ENCODE measurements at regions not wholly inside any gene's neighbourhood (a gene's known extent, or its start where the extent isn't known, plus 50 kb on each side); places are given as distances from the start of the nearest gene placed in this dataset.
A peak's percentile ranks its signal among the peaks of the same experiment; 100 is the strongest.
"Not testable (repeated sequence)": the region's sequence is repeated elsewhere in the genome, so short reads cannot be mapped to it uniquely, and the experiment has no call there.

DNA sequence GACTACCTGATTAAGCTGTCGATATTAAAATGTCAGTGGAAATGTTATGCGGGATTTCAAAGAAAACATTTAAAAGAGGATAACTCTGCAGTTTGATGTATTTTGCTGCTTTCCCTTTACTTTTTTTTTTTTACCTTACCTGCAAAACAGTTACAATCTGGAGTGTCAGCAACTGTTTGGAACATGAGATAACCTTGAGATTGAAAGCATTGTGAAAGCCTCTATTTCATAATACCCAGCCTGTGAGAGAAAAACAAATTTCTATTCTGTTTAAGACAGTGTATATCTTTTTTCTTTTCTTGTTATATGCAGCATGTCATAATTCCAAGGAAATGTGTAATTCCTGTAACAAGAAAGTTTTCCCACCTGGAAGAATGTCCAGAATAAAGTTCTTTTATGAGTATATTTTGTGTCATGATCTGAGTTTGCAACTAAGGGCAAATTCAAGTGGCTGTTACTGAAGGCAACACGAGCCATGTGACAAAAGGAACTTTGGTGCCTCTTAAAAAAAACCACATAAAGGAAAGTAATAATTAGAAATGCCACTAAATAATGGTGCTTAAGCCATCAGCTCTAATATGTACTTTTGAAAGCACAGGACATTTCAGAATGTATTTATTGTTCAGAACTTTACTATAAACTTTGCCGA lies 297.0 kb upstream of the DSEL start:
- no peak for DNase-seq

DNA sequence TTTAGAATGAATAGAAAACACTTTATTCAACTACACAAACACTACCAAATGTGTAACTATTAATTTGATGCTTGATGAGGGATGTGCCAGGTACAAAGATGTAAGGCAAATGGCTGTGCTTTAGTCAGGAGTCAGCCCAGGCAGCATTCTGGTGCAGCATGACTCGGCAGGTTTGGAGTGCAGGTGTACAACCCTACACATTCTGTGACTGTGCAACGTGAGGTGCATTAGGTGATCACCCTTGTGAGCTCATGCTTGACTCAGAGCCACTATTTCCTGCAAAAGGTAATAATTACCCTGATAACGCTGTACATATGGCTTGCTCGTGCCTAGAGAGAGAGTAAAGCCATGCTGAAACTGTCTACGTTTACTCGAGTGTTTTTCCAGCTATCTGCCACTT lies 288.7 kb upstream of the DSEL start:
- no peak for DNase-seq

DNA sequence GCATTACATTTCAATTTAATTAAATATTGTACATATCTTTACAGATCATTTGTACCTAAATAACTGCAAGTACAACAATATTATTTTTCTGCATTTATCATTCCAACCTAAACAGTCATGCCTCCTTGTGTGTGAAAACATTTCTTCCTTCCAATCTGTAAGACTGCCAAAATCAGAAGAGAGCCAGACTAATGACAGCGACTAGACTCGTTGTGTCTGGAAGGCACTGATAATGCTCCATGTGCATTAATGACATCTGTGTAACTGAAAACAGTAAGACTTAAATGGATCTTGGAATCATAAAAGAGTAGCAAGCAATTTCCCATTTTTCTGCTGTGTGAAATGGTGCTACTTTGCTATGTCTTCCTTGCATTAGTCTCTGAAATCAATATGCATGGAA lies 278.0 kb upstream of the DSEL start:
- DNase-seq, result no peak

DNA sequence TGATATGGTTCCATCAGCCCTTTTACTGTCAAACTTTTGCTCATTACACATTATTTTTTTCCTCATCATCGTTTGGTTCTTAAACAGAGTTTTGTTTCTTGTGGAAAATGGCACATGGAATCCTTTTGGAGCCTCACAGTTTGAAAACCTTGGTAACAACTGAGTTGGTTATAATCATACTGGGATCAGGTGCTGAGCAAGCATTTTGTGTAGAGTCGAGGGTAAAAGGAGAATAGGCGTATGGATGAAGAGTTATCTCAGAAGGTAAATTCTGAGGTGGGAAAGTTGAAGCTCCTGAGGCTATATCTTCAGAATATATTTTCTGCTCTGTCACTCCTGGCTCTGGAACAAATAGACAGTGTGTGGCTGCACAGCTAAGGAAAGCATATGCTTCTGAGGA lies 274.0 kb upstream of the DSEL start:
- DNase-seq, result no peak

DNA sequence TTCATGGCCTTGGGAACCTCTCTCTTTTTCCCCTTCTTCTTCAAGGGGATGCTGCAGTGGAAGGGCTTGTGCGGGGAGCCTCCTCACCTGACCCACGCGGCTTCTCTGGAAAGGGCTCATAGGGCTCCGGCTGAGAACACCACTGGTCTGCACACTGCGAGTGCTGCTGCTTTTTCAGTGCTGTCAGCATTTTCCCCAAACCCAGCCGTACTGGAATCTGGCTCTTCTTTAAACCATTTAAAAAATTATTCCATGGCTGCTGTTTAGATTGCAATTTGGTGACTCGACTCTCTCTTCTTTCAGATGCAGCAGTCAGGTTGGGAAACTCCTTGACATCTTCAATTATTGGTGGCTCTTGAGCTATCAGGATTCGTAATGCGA lies 272.6 kb upstream of the DSEL start:
- DNase-seq, result no peak

DNA sequence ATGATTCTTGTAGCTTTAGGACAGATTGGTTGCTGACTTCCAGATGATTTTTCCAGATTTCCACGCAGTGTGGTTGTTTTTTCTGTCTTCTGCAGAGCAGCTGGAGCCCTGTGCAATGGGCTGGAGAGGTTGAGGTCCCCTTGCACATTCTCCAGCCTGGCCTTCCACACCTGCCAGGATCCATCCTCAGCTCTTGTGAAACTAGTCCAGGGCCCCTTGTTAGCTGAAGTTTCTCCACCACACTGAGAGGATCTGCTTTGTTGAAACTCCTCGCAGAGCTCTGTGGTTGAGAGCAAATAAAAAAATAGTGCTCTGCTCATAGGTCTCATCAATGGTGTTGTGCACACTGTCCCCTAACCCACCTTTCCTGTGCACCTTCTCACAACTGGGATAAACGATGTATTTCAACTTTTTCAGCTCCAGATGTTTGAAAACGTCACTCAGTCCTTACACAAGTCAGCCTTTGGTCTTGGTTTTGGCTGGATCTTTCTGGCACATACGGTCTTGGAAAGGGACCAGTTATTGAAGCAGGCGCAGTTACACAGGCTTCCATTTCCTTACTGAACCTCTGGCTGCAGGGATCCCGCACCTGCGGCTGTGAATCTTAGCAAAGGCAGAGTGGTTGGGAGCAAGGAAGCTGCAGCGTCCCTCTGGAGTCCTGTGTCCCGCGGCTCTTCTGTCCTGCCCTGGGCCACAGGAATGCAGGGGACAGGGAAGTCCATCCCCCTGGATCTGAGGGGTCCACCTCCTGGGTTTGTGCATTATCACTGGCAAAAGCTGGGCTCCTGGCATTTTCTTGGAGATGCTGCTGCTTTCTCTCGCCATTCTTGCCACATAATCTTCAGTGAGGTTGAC lies 272.0 kb upstream of the DSEL start:
- DNase-seq, result no peak

DNA sequence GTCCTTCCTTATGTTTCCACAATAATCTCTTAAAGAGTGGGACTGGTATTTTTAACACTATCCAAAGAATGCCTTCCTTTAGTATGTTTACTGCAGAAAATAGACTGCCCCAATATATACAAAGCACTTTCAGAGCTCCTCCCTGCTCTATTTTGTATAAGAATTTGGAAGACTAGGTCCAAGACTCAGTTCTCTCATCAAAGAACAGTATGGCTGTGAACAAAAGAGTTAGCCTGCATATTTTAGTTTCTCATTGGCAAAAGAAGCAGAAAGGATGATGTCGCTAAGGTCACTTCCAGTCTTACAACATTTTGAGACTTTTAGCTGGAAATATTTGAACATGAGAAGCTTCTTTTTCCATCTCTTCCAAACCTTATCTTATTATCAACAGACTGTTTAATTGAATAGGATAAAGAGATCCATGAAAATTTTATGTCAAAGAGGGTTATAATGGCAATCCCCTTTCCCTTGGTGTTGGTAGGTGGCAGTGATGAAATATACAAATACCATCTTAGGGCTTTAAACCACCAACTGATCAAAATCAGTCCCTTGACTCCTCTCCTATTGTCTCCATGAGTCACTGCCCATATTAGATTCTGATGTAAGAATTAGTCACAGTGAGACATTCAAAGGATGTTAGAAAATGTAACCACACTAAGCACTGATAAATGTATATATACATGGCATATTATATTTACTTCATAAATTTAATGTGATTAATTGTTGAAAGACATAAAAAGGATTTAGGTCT lies 266.9 kb upstream of the DSEL start:
- peak; percentile 78 for DNase-seq

DNA sequence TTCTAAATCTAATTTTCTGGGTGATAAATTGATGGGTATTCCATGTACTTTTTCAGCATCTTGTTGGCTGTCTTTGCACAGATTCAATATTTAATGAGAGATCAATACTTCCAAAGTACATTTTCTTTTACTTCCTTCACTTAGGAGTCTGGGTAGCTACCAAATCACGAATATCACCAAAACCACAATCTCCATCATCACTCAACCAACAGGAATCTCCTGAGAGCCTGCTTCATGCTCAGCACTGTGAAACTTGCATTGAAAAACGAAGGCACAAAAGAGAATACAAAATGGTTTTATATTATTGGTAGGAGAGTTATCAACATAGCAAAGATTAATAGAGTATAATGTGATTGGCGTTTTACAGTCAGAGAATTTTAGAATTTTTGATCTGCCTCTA lies 261.5 kb upstream of the DSEL start:
- DNase-seq, result no peak

DNA sequence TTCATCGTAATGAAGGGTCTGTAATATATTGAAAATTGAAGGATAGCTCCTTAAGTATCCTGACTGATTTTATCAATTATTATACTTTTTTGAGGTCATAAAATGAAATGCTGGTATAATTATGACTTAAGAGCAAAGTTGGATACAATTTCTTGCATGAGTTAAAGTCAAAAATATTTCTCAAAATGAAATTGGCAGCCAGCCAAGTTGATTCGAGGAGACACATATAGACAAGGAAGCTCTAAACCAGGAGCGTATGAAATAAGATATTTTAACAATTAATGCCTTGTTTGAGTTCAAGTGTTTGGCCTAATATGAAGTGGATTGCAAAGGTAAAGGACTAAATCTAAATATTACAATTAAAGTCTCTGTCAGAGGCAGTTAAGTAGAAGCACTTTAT lies 260.4 kb upstream of the DSEL start:
- no peak for DNase-seq

DNA sequence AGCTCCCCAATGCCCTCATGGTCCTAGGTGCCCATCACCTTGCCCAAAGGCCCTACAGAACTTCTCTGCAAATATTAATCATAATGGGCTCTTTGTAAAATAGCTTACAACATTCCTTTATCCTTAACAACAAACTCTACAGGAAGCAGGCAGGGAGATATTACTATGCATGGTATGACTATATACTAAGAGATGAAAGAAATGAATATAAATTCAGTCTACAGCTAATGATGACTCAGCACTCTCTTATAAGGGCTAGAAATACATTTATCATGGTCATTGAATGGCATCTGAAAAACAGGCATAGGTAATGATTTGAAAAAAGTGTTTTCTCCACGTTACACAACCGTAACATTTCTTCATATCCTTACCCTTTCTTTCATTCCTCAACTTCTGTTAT lies 254.8 kb upstream of the DSEL start:
- DNase-seq, result no peak

DNA sequence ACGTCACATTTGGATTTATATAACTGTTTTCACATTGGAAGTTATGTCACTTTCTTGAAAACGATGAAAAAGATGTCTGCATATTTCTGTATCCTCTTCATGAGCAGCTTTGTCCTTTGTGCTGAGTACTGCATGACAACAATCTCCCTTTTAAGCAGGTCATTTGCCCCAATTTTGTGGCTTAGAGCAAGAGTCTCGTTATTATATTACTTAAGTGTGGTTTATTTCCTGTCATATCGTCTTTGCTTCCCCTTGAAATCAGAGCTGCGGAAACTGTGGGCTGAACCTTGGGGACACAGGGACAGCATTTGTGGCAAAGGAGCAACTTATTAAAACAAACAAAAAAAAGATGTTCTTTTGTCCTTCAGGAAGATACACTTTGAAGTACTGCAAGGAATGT lies 254.0 kb upstream of the DSEL start:
- DNase-seq, result no peak

DNA sequence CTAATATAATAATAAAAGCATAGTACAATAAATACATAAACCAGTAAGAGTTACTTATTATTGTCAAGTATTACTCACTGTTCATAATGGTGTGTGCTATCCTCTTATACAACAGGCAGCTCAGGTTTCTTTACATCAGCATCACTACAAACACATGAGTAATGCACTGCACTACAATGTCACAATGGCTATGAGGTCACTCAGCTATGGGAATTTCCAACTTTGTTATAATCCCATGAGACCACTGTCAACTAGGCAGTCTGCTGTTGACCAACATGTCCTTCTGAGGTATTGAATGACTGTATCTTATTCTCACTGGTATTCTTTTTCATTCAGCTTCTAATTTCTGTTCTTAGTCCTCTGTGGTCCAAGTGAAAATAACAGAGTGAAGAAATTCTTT lies 250.4 kb upstream of the DSEL start:
- peak; percentile 12 for DNase-seq

DNA sequence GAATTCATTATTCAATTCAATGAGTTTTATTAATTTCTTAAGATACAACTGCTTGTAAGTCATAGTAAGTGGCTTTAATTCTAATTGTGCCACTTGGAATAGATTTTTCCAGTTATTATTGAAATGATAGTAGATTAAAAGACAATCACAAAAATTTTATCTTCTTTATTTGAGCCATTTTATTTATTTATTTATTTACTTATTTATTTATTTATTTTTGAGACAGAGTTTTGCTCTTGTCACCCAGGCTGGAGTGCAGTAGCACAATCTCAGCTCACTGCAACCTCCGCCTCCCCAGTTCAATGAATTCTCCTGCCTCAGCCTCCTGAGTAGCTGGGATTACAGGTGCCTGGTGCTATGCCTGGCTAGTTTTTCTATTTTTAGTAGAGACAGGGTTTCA lies 235.7 kb upstream of the DSEL start:
- not testable (repeated sequence) for DNase-seq

DNA sequence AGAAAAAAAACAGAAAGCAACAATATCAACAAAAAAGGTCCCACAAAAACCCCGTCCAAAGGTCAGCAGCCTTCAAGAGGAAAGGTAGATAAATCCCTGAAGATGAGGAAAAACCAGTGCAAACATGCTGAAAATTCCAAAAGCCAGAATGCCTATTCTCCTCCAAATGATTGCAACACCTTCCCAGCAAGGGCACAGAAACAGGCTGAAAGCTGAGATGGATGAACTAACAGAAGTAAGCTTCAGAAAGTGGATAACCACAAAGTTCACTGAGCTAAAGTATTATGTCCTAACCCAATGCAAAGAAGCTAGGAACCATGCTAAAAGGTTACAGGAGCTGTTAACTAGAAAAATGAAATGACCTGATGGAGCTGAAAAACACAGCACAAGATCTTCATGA lies 226.4 kb upstream of the DSEL start:
- DNase-seq, result no peak

DNA sequence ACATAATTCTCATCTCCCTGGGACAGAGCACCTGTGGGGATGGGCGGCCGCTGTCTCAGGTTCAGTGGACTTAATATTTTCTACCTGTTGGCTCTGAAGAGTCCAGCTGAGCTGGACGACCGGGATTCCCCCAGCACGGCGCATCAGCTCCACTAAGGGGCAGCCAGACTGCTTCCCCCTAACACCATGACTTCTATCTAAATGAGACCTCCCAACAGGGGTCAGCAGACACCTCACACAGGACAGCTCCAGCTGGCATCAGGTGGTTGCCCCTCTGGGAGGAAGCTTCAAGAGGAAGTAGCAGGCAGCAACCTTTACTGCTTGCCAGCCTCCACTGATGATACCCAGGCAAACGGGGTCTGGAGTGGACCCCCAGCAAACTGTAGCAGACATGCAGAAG lies 226.0 kb upstream of the DSEL start:
- no peak for DNase-seq

DNA sequence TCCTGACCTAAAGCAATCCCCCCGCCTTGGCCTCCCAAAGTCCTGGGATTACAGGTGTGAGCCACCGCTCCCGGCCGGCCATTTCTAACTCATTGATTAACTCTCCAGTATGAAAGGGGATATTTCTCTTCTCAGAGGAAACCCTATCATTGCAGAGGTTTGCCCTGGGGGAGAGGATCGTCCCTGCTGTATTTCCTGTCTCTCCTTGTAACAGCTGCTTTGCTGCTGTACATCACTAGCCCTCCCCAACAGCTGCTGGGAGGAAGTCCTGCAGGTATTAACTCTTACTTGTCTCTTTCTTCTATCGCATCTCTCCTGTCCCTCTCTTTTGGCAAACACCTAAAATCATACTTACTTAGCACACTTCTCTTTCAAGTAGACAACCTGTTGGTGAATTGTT lies 219.0 kb upstream of the DSEL start:
- DNase-seq, result no peak

DNA sequence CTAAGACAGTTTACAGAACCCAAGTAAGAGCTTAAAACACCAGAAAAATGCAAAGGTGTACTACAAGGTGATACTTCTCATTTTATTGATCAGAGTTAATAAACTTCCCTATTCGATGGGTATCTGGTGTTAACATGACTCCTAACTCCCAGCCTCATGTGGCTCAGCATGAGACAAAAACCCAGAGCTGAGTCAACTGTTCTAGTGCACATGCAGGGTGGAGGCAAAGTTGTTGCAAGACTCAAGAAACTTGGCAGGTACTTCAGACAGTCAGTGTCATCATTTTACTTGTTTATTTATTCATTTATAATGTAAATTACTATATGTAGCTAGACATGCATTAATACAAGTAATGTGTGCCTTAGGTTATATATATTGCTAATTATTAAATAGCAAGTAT lies 216.6 kb upstream of the DSEL start:
- DNase-seq, result peak; percentile 9

DNA sequence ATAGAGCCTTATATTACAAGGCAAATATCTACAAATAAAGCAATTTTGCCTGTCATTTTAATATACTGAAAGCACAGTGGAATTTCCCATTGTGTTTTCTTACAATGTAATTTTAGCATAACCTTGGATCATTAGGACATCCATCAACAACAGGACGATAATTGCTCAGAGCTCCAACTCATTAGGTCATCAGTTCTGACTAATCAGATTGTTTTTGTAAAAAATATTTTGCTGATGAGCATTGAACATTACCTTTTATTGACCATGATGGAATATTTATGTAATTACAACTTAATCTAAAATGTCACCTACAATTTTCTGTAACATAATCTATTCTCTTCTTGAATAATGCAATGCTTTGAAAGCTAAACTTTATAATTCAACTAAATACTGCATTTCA lies 215.3 kb upstream of the DSEL start:
- DNase-seq, result peak; percentile 49

DNA sequence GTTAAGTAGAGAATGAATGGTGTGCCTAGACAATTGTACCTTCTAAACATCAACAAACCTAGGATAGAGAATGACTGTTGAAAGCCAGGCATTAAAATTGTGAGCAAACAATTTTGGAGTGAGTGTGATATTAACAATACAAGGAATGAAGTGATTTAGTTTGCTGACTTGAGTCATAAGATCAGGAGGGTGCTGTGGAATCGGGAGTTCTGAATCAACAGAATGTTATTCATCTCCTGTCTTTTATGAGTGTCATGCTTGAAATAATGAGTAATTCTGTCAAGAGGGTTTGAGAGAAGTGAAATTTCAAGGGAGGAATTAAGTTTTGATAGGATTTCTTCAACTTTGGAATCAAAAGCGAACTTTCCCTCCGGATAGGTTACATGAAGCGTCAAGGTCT lies 214.4 kb upstream of the DSEL start:
- DNase-seq, result peak; percentile 75

DNA sequence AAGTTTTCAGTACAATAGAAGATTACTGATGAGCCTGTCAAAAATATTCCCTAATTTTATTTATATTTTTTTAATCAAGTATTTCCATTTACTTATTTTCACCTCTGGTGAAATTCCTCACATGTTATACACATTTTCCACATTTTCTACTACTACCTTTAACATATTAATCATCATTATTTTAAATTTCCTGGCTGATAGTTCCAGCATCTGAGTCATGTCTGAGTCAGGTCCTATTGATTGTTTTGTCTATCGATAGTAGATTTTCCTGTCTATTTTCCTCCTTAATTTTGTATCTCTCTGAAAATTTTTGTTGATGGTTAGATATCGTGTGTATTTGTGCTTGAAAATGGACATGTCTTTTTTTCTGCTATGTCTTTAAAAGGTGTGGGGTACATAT lies 211.8 kb upstream of the DSEL start:
- no peak for DNase-seq

DNA sequence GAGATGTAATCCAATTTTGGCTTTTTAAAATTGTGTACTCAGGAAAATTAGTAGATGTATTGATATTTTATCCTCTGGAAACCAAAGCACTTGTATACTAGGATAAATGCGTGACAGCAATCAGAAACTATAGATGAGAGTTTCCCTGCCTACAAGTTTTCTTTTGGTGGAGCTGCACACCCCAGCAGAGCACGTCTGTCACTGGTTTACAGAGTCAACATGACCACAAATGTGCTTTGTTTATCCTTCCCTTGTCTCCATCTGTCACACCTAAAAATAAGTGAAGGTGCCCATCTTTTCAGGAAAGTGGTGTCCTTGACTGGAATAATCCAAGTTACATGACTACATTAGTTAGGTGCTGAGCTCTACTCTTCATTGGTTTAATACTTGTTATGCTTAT lies 210.4 kb upstream of the DSEL start:
- no peak for DNase-seq

DNA sequence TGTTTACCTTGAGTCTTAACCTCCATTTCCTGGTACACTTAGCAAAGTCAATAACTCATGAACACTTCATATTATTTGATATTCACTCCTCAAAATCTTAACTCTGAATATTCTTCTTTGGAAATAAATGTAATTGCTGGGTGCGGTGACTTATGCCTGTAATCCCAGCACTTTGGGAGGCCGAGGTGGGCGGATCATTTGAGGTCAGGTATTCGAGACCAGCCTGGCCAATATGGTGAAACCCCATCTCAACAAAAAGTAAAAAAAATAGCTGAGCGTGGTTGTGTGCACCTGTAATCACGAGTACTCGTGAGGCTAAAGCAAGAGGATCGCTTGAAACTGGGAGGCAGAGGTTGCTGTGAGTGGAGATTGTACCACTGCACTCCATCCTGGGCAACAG lies 201.3 kb upstream of the DSEL start:
- DNase-seq, result no peak

DNA sequence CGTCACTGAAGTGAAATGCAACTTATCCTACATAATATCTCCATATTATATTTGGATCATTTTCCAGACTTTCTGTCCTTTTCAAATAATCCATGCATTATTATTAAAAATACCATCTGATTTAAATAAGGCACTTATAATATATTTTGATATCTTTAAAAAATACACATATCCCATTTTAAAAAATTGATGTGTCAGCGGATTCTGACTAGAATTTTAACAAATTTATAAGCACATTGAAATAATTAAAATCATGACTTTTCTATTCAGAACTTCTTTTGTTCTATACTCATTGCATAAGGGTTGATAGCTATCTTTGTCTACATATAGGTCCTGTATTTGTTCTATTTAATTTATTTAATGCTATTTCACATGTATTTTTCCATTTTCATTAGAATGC lies 199.0 kb upstream of the DSEL start:
- DNase-seq, result no peak

DNA sequence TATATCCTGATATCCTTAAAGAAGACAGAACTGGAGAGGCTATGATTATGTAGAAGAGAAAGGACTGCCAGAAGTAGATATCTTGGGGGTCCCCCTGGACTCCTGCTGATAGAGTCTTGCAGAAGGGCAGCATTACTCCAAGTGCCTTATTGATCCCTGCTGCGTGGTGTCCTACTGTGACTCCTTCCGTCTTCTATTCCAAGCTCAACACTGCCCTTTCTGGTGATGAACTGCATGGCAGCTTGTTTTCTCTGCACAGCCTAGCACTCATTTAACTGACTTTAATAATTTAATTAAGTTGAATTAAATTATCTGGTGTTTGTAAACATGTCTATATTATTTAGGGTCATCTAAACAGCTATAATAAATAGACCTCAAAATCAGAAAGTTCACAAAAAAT lies 194.1 kb upstream of the DSEL start:
- DNase-seq, result no peak
